Gastrocnemius medialis (tissue), 4 donors: ENCODE measurements at regions not wholly inside any gene's neighbourhood (a gene's known extent, or its start where the extent isn't known, plus 50 kb on each side); places are given as distances from the start of the nearest gene placed in this dataset.

Experiments used
- ATAC-seq, 2 donors: fragments of 150-250 bp; one replicate each; pipeline ENCODE4 v1.9.1; 2016
- DNase-seq, 2 donors: peaks; one replicate each; pipeline ENCODE4 v3.0.0-alpha.2; 2019
- H3K27ac ChIP-seq, 4 donors: fragments of 200-600 bp; sonication (generic); 1 replicate in 1 of 4; 2 replicates in 3 of 4; pipeline ENCODE4 v1.5.1; 2016 to 2018; ENCODE audit warnings: mild to moderate bottlenecking in 2 of 4, moderate library complexity in 1 of 4
- H3K27me3 ChIP-seq, 3 donors: fragments of 200-600 bp; sonication (generic) in 2 of 3; 1 replicate in 1 of 3; 2 replicates in 2 of 3; pipeline versions ENCODE4 v1.5.1 to v1.6.0; 2016 to 2019; ENCODE audit warnings: mild to moderate bottlenecking in 1 of 3, moderate library complexity in 1 of 3
- H3K36me3 ChIP-seq, 2 donors: fragments of 200-600 bp; sonication (generic) in 1 of 2; one replicate each; pipeline ENCODE4 v1.5.1; 2017 to 2018
- H3K4me1 ChIP-seq, 2 donors: fragments of 200-600 bp; sonication (generic) in 1 of 2; one replicate each; pipeline ENCODE4 v1.5.1; 2016 to 2017; ENCODE audit warnings: mild to moderate bottlenecking in 2 of 2
- H3K4me3 ChIP-seq, 4 donors: fragments of 200-600 bp; sonication (generic) in 3 of 4; 1 replicate in 1 of 4; 2 replicates in 3 of 4; pipeline ENCODE4 v1.5.1; 2016 to 2019; ENCODE audit warnings: mild to moderate bottlenecking in 2 of 4
- H3K9me3 ChIP-seq, 3 donors: fragments of 200-600 bp; sonication (generic) in 2 of 3; 1 replicate in 1 of 3; 2 replicates in 2 of 3; pipeline ENCODE4 v1.5.1; 2016 to 2019
- CTCF ChIP-seq, 5 experiments: fragments of 450-650 bp in 3 of 5; fragments of 200-600 bp in 2 of 5; sonication (generic) in 2 of 5; IDR thresholded peaks in 4 of 5; conservative IDR thresholded peaks in 1 of 5; 1 replicate in 4 of 5; 2 replicates in 1 of 5; pipeline ENCODE4 v1.5.1; 2016 to 2019; ENCODE audit warnings: antibody characterized with exemption in 5 of 5, mild to moderate bottlenecking in 3 of 5, moderate library complexity in 3 of 5
- POLR2A ChIP-seq, 2 donors: fragments of 450-650 bp; IDR thresholded peaks; one replicate each; pipeline ENCODE4 v1.6.1; 2017; ENCODE audit warnings: antibody characterized with exemption in 2 of 2, mild to moderate bottlenecking in 2 of 2, moderate library complexity in 2 of 2
- in situ Hi-C, 4 donors: fragments of 200-750 bp; cut with MboI; loops; one replicate each; pipeline versions ENCODE4 v1.15.0 to v1.8.0; 2017; ENCODE audit warnings: low sequenced_read_pairs in 4 of 4
- intact Hi-C: fragments of 100-400 bp; cut with DNase I; formaldehyde crosslinking; loops from one replicate; pipeline ENCODE4 v1.15.1; 2023; ENCODE audit warnings: low total_unique reads

- Histone ChIP-seq H3K9me3 (no peaks in the 10 kb centered on the region), H3K36me3 (no peaks in the 10 kb centered on the region), H3K4me1 (peaks cover 24 to 40% of the 10 kb centered on the region in 2 donors), H3K27ac (peak overlapping the region in 3 of 4 donors; percentile 49 to 73 (median 73)), H3K4me3 (no peak overlapping the region), H3K27me3 (no peaks in the 10 kb centered on the region)
- ATAC-seq (no peak), DNase-seq (no peak)
- intact Hi-C loops (no loop called here), in situ Hi-C loops (no loop called here)
- TF ChIP-seq POLR2A (IDR thresholded peaks at IDR 0.05) (no peak), CTCF (IDR thresholded peaks at IDR 0.05 in 4 of 5, conservative IDR thresholded peaks at IDR 0.05 in 1 of 5) (no peak)
These were observed 90.9 kb downstream of the IER5 start for GRCh38 chr1:181179279-181179986.

GRCh38 chr1:181179987-181180365 lies 91.5 kb downstream of the IER5 start:
- TF ChIP-seq CTCF (IDR thresholded peaks at IDR 0.05 in 4 of 5, conservative IDR thresholded peaks at IDR 0.05 in 1 of 5), result no peak
- TF ChIP-seq POLR2A (IDR thresholded peaks at IDR 0.05), result no peak
- Histone ChIP-seq H3K9me3 (no peaks in the 10 kb centered on the region), H3K4me1 (peaks cover 24 to 40% of the 10 kb centered on the region in 2 donors), H3K36me3 (no peaks in the 10 kb centered on the region), H3K27me3 (no peaks in the 10 kb centered on the region), H3K27ac (peak overlapping the region in 3 of 4 donors; percentile 49 to 73 (median 73)), H3K4me3 (no peak overlapping the region)
- DNase-seq, result peak; percentile 74 to 78
- ATAC-seq, result peak; percentile 93 to 96
- in situ Hi-C loops, result loop anchor here in 1 of 4 donors (10.0 kb wide), 1 partner anchor 245 kb away; no protein-coding TSS in a partner anchor
- intact Hi-C loops, result no loop called here

GRCh38 chr1:181180407-181181031 lies 92.0 kb downstream of the IER5 start:
- no peak for ATAC-seq
- no peak for DNase-seq
- Histone ChIP-seq H3K36me3 (no peaks in the 10 kb centered on the region), H3K27ac (peak overlapping the region in 2 of 4 donors; percentile 73), H3K4me3 (no peak overlapping the region), H3K4me1 (peaks cover 24 to 40% of the 10 kb centered on the region in 2 donors), H3K27me3 (no peaks in the 10 kb centered on the region), H3K9me3 (no peaks in the 10 kb centered on the region)
- TF ChIP-seq CTCF (IDR thresholded peaks at IDR 0.05 in 4 of 5, conservative IDR thresholded peaks at IDR 0.05 in 1 of 5), result no peak
- TF ChIP-seq POLR2A (IDR thresholded peaks at IDR 0.05), result no peak
- intact Hi-C loops, result no loop called here
- in situ Hi-C loops, result loop anchor here in 1 of 4 donors (10.0 kb wide), 1 partner anchor 244 kb away; no protein-coding TSS in a partner anchor

GRCh38 chr1:181181792-181182585 lies 93.5 kb downstream of the IER5 start:
- TF ChIP-seq CTCF (IDR thresholded peaks at IDR 0.05 in 4 of 5, conservative IDR thresholded peaks at IDR 0.05 in 1 of 5) (no peak), POLR2A (IDR thresholded peaks at IDR 0.05) (no peak)
- Histone ChIP-seq H3K4me3 (no peak overlapping the region), H3K27ac (peak overlapping the region in 1 of 4 donors; percentile 33), H3K9me3 (no peaks in the 10 kb centered on the region), H3K36me3 (no peaks in the 10 kb centered on the region), H3K27me3 (no peaks in the 10 kb centered on the region), H3K4me1 (peaks cover 24 to 40% of the 10 kb centered on the region in 2 donors)
- intact Hi-C loops (no loop called here), in situ Hi-C loops (loop anchor here in 1 of 4 donors (10.0 kb wide), 1 partner anchor 243 kb away; no protein-coding TSS in a partner anchor)
- DNase-seq, result no peak
- no peak for ATAC-seq
